ENCODE measurements at regions not wholly inside any gene's neighbourhood (a gene's known extent, or its start where the extent isn't known, plus 50 kb on each side); places are given as distances from the start of the nearest gene placed in this dataset.

DNA sequence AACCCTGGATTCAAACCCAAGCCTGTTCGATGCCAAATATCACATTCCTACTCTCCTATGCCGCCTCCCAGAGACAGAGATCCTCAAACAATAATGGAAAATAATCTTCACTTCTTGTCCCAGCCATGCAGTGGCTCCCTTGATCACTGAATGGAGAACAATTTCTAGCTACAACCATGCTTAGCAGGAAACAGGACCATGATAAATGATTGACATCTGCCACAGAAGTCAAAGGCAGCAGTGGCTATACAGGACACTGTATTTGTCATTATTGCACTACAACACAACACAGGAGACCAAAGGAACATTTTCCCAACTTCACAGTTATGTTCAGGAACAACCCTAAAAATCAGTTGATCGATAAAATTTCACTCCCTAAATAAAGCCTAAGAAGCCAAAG lies 243.3 kb upstream of the SLC7A11 start:
- no peak overlapping the region for H2AFZ ChIP-seq (ENCODE audit: low read length)
- H3K4me1 ChIP-seq (ENCODE audit: low read length), result no peaks in the 10 kb centered on the region
- TF ChIP-seq CTCF (IDR thresholded peaks at IDR 0.05; ENCODE audit: low read length), result no peak
- TF ChIP-seq EZH2 (optimal IDR thresholded peaks at IDR 0.05; ENCODE audit: low read depth, low read length), result no peak
- no peak for TF ChIP-seq EZH2phosphoT487 (IDR thresholded peaks at IDR 0.05; ENCODE audit: low read length)
- H3K4me2 ChIP-seq (ENCODE audit: low read depth, low read length), result no peak overlapping the region
- H3K27ac ChIP-seq (ENCODE audit: low read length), result no peak overlapping the region
- H3K36me3 ChIP-seq (replicated peaks; ENCODE audit: insufficient read depth, low read length), result no peaks in the 10 kb centered on the region
- no peak for DNase-seq
- H3K27me3 ChIP-seq (replicated peaks; ENCODE audit: insufficient read depth, low read length), result no peaks in the 10 kb centered on the region
- H3K9me3 ChIP-seq (replicated peaks; ENCODE audit: insufficient read depth, low read length), result no peaks in the 10 kb centered on the region
- H3K9ac ChIP-seq (ENCODE audit: low read length), result no peak overlapping the region
- H3K4me3 ChIP-seq (ENCODE audit: low read length), result no peak overlapping the region
- no peaks in the 10 kb centered on the region for H3F3A ChIP-seq (ENCODE audit: insufficient read depth, low read length)
- H4K20me1 ChIP-seq (ENCODE audit: insufficient read depth, low read length), result no peaks in the 10 kb centered on the region
- H3K79me2 ChIP-seq (ENCODE audit: low read length), result no peaks in the 10 kb centered on the region
- no peaks in the 10 kb centered on the region for H3K9me2 ChIP-seq (replicated peaks; ENCODE audit: insufficient read depth, low read length)

DNA sequence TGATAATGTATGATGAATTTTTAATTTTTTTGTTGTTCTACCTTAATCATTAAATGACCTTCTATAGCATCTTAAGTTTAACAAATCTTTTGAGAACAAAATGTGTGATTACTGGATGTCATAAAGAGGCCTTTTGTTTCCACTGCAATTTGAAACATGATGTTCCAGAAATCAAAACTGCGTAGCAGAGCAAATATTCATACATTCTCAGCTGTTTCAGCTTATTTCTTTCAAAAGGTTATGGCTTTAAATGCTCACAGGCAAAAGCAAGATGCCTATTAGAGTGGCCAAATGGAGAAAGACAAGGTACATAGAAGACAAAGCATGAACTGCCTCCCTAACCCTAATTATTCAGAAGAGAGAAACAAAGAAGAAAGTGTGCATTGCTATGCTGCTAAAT lies 233.0 kb upstream of the SLC7A11 start:
- Histone ChIP-seq H3K27me3 (replicated peaks; ENCODE audit: insufficient read depth, low read length) (no peaks in the 10 kb centered on the region), H3K4me3 (ENCODE audit: low read length) (no peak overlapping the region), H3K9ac (ENCODE audit: low read length) (no peak overlapping the region), H3K36me3 (replicated peaks; ENCODE audit: insufficient read depth, low read length) (no peaks in the 10 kb centered on the region), H3K27ac (ENCODE audit: low read length) (no peak overlapping the region), H3K79me2 (ENCODE audit: low read length) (no peaks in the 10 kb centered on the region), H3K4me2 (ENCODE audit: low read depth, low read length) (no peak overlapping the region), H2AFZ (ENCODE audit: low read length) (no peak overlapping the region), H3K4me1 (ENCODE audit: low read length) (no peaks in the 10 kb centered on the region), H3K9me3 (replicated peaks; ENCODE audit: insufficient read depth, low read length) (no peaks in the 10 kb centered on the region), H3K9me2 (replicated peaks; ENCODE audit: insufficient read depth, low read length) (no peaks in the 10 kb centered on the region), H4K20me1 (ENCODE audit: insufficient read depth, low read length) (no peaks in the 10 kb centered on the region), H3F3A (ENCODE audit: insufficient read depth, low read length) (no peaks in the 10 kb centered on the region)
- TF ChIP-seq EZH2phosphoT487 (IDR thresholded peaks at IDR 0.05; ENCODE audit: low read length) (no peak), EZH2 (optimal IDR thresholded peaks at IDR 0.05; ENCODE audit: low read depth, low read length) (no peak), CTCF (IDR thresholded peaks at IDR 0.05; ENCODE audit: low read length) (no peak)
- DNase-seq, result no peak

- Histone ChIP-seq H3K4me1 (ENCODE audit: low read length) (no peaks in the 10 kb centered on the region), H3K36me3 (replicated peaks; ENCODE audit: insufficient read depth, low read length) (no peaks in the 10 kb centered on the region), H3K4me2 (ENCODE audit: low read depth, low read length) (no peak overlapping the region), H3K4me3 (ENCODE audit: low read length) (no peak overlapping the region), H3K9me2 (replicated peaks; ENCODE audit: insufficient read depth, low read length) (no peaks in the 10 kb centered on the region), H3K79me2 (ENCODE audit: low read length) (no peaks in the 10 kb centered on the region), H3K27ac (ENCODE audit: low read length) (no peak overlapping the region), H3F3A (ENCODE audit: insufficient read depth, low read length) (no peaks in the 10 kb centered on the region), H3K9me3 (replicated peaks; ENCODE audit: insufficient read depth, low read length) (no peaks in the 10 kb centered on the region), H4K20me1 (ENCODE audit: insufficient read depth, low read length) (no peaks in the 10 kb centered on the region), H2AFZ (ENCODE audit: low read length) (no peak overlapping the region), H3K9ac (ENCODE audit: low read length) (no peak overlapping the region), H3K27me3 (replicated peaks; ENCODE audit: insufficient read depth, low read length) (no peaks in the 10 kb centered on the region)
- TF ChIP-seq CTCF (IDR thresholded peaks at IDR 0.05; ENCODE audit: low read length), result no peak
- TF ChIP-seq EZH2 (optimal IDR thresholded peaks at IDR 0.05; ENCODE audit: low read depth, low read length), result no peak
- no peak for TF ChIP-seq EZH2phosphoT487 (IDR thresholded peaks at IDR 0.05; ENCODE audit: low read length)
- no peak for DNase-seq
Observed at GRCh38 chr4:138473339-138473738, 231.2 kb upstream of the SLC7A11 start.
